IMR-90 (cell line): ENCODE measurements at regions not wholly inside any gene's neighbourhood (a gene's known extent, or its start where the extent isn't known, plus 50 kb on each side); places are given as distances from the start of the nearest gene placed in this dataset.

Experiments used
- ATAC-seq: fragments of 200-7000 bp; cut with Tn5 transposase; 2 replicates; pipeline ENCODE4 v1.9.1; 2020; ENCODE audit warnings: low read depth, mild to moderate bottlenecking, moderate library complexity
- BruUV-seq: library from RNA; stranded (reverse); fragments of 400-500 nt; replicated peaks from 2 replicates; lab custom pipeline; 2021; lab: Mats Ljungman, UMichigan
- CTCF ChIA-PET: fragments of 300-600 bp; formaldehyde crosslinking; extraction: SDS; loops from one replicate; lab custom pipeline; 2021; ENCODE audit warnings: antibody characterized with exemption; lab: Yijun Ruan, JAX
- POLR2A ChIA-PET: fragments of 300-600 bp; sonication (Branson Sonifier 250); formaldehyde crosslinking; loops from one replicate; lab custom pipeline; 2022; ENCODE audit warnings: antibody characterized with exemption; ENCODE audit not compliant: unreplicated experiment; lab: Charles Lee
- DNase-seq: peaks from one replicate; pipeline ENCODE4 v3.0.0; 2013
- H2AFZ ChIP-seq: replicated peaks from 2 replicates; pipeline ENCODE3; 2013; ENCODE audit warnings: low read length, mild to moderate bottlenecking; ENCODE audit not compliant: poor library complexity
- H2AK5ac ChIP-seq: 2 replicates; pipeline ENCODE4 v1.6.1; 2013; ENCODE audit warnings: low read depth, low read length, inconsistent platforms
- H2AK9ac ChIP-seq: replicated peaks from 2 replicates; pipeline ENCODE3; 2013; ENCODE audit warnings: mild to moderate bottlenecking, low read depth, low read length, moderate library complexity; ENCODE audit not compliant: poor library complexity
- H2BK120ac ChIP-seq: 2 replicates; pipeline ENCODE4 v1.6.1; 2013; ENCODE audit warnings: low read depth, low read length, inconsistent platforms
- H2BK15ac ChIP-seq: 3 replicates; pipeline ENCODE4 v1.6.1; 2013; ENCODE audit warnings: low read depth, low read length, inconsistent platforms
- H2BK20ac ChIP-seq: 2 replicates; pipeline ENCODE4 v1.6.1; 2013; ENCODE audit warnings: low read depth, mild to moderate bottlenecking, inconsistent platforms, low read length, moderate library complexity
- H2BK5ac ChIP-seq: 2 replicates; pipeline ENCODE4 v1.6.1; 2013; ENCODE audit warnings: mild to moderate bottlenecking, low read depth, low read length, inconsistent platforms; ENCODE audit not compliant: poor library complexity, severe bottlenecking
- H3K14ac ChIP-seq: replicated peaks from 2 replicates; pipeline ENCODE4 v1.6.1; 2013; ENCODE audit warnings: low read depth, low read length, inconsistent platforms
- H3K18ac ChIP-seq: 2 replicates; pipeline ENCODE4 v1.6.1; 2013; ENCODE audit warnings: low read depth, low read length, control low read depth
- H3K23ac ChIP-seq: 2 replicates; pipeline ENCODE4 v1.6.1; 2013; ENCODE audit warnings: low read depth, low read length, inconsistent platforms
- H3K27ac ChIP-seq: 2 replicates; pipeline ENCODE4 v1.5.1; 2013; ENCODE audit warnings: mild to moderate bottlenecking, control low read depth, low read length; ENCODE audit not compliant: insufficient read depth
- H3K27me3 ChIP-seq: 2 replicates; pipeline ENCODE4 v1.6.1; 2013; ENCODE audit warnings: low read length; ENCODE audit not compliant: control insufficient read depth, insufficient read depth
- H3K36me3 ChIP-seq: 2 replicates; pipeline ENCODE4 v1.6.1; 2013; ENCODE audit warnings: low read length, mixed read lengths; ENCODE audit not compliant: control insufficient read depth, insufficient read depth
- H3K4ac ChIP-seq: 2 replicates; pipeline ENCODE4 v1.6.1; 2013; ENCODE audit warnings: low read depth, low read length, inconsistent platforms
- H3K4me1 ChIP-seq: 2 replicates; pipeline ENCODE4 v1.6.1; 2013; ENCODE audit warnings: low read length, mixed read lengths; ENCODE audit not compliant: control insufficient read depth, insufficient read depth
- H3K4me2 ChIP-seq: 2 replicates; pipeline ENCODE4 v1.6.1; 2013; ENCODE audit warnings: low read depth, mild to moderate bottlenecking, control low read depth, low read length, moderate library complexity
- H3K4me3 ChIP-seq: 2 replicates; pipeline ENCODE4 v1.5.1; 2013; ENCODE audit warnings: low read depth, mild to moderate bottlenecking, control low read depth, low read length, moderate library complexity; ENCODE audit not compliant: insufficient read depth
- H3K56ac ChIP-seq: 2 replicates; pipeline ENCODE4 v1.6.1; 2013; ENCODE audit warnings: low read length, inconsistent platforms; ENCODE audit not compliant: insufficient read depth; ENCODE audit errors: extremely low read depth
- H3K79me1 ChIP-seq, 2 experiments: 2 replicates each; pipeline ENCODE4 v1.6.1; 2013; ENCODE audit warnings: low read length in 2 of 2, inconsistent platforms in 1 of 2, low read depth in 1 of 2
- H3K9ac ChIP-seq: 2 replicates; pipeline ENCODE4 v1.6.1; 2013; ENCODE audit warnings: low read depth, low read length, control low read depth
- H3K9me1 ChIP-seq: 2 replicates; pipeline ENCODE4 v1.6.1; 2013; ENCODE audit warnings: low read length, inconsistent platforms; ENCODE audit not compliant: insufficient read depth
- H3K9me3 ChIP-seq: 2 replicates; pipeline ENCODE4 v1.6.1; 2013; ENCODE audit warnings: low read length; ENCODE audit not compliant: control insufficient read depth, insufficient read depth
- H4K20me1 ChIP-seq: 2 replicates; pipeline ENCODE4 v1.6.1; 2013; ENCODE audit warnings: low read length, inconsistent platforms; ENCODE audit not compliant: insufficient read depth
- H4K5ac ChIP-seq: 2 replicates; pipeline ENCODE4 v1.6.1; 2013; ENCODE audit warnings: mild to moderate bottlenecking, low read depth, low read length, control low read depth
- H4K8ac ChIP-seq, 2 experiments: 2 replicates each; pipeline ENCODE4 v1.6.1; 2013; ENCODE audit warnings: low read depth in 2 of 2, low read length in 2 of 2, control low read depth in 1 of 2, inconsistent platforms in 1 of 2
- H4K91ac ChIP-seq: 2 replicates; pipeline ENCODE4 v1.6.1; 2013; ENCODE audit warnings: low read depth, low read length, inconsistent platforms; ENCODE audit not compliant: insufficient read depth
- CHD1 ChIP-seq: IDR thresholded peaks from 2 replicates; pipeline ENCODE4 v1.6.1; 2012; ENCODE audit warnings: low read depth, low read length, improper control_type of control experiment
- ELK1 ChIP-seq: fragments of 150-350 bp; IDR thresholded peaks from 2 replicates; pipeline ENCODE4 v1.6.1; 2016; ENCODE audit warnings: low read depth, mild to moderate bottlenecking, low read length, moderate library complexity, borderline replicate concordance
- NFE2L2 ChIP-seq: fragments of 150-350 bp; IDR thresholded peaks from 2 replicates; pipeline ENCODE4 v1.6.1; 2016; ENCODE audit warnings: low read depth, mild to moderate bottlenecking, low read length
- POLR2A ChIP-seq: IDR thresholded peaks from 2 replicates; pipeline ENCODE4 v1.6.1; 2012; ENCODE audit warnings: mild to moderate bottlenecking, low read depth, low read length
- whole genome bisulfite sequencing, 2 experiments: methylation state at CpG; one replicate each; pipeline versions ENCODE4 v1.1.5 to v1.1.7; 2013; ENCODE audit warnings: missing lambda C conversion rate in 2 of 2; ENCODE audit not compliant: insufficient read length in 1 of 2; ENCODE audit errors: extremely low coverage in 2 of 2; 5-methylcytosine and 5-hydroxymethylcytosine counted together
- dilution Hi-C: fragments of 300-500 bp; cut with HindIII; formaldehyde crosslinking; loops from one replicate; pipeline ENCODE4 v1.14.3; 2018; ENCODE audit warnings: low sequenced_read_pairs; ENCODE audit not compliant: unreplicated experiment
- in situ Hi-C: fragments of 300-500 bp; cut with MboI; formaldehyde crosslinking; loops from 3 replicates; pipeline ENCODE4 v1.14.3; 2019; ENCODE audit warnings: low sequenced_read_pairs, inconsistent platforms, mixed read lengths
- intact Hi-C: fragments of 100-400 bp; cut with micrococcal nuclease; formaldehyde crosslinking; loops from 2 replicates; pipeline ENCODE4 v1.10.0; 2022

GRCh38 chr10:33418301-33418700 is 83.8 kb upstream of the NRP1 start:
- no peak for TF ChIP-seq POLR2A
- no peak for TF ChIP-seq NFE2L2
- no peak for TF ChIP-seq CHD1
- TF ChIP-seq ELK1, result no peak
- in situ Hi-C loops, result no loop called here
- no peak overlapping the region for H2AFZ ChIP-seq

More at GRCh38 chr10:33418301-33418700, 83.8 kb upstream of the NRP1 start:
- no peak overlapping the region for H3K4ac ChIP-seq
- H2BK15ac ChIP-seq, result no peak overlapping the region
- no peaks in the 10 kb centered on the region for H3K9me3 ChIP-seq
- no peak overlapping the region for H2AK5ac ChIP-seq
- no peaks in the 10 kb centered on the region for H4K20me1 ChIP-seq
- H3K9me1 ChIP-seq, result peaks cover 8% of the 10 kb centered on the region
- POLR2A ChIA-PET, result no interaction called here
- no peak overlapping the region for H3K4me3 ChIP-seq
- H3K79me1 ChIP-seq, result no peaks in the 10 kb centered on the region
- no peak overlapping the region for H3K9ac ChIP-seq
- no peak overlapping the region for H4K91ac ChIP-seq
- H3K4me2 ChIP-seq, result no peak overlapping the region
- 82% methylated on average over 3 of the region's 4 CpGs; no CpG with 5 or more reads in 1 of the 2 experiments for WGBS, 2 experiments
- no peak overlapping the region for H3K18ac ChIP-seq
- H3K23ac ChIP-seq, result no peak overlapping the region
- no peak overlapping the region for H2BK120ac ChIP-seq
- BruUV-seq, result no TSS peak
- no peak overlapping the region for H3K56ac ChIP-seq
- H3K4me1 ChIP-seq, result peaks cover 6% of the 10 kb centered on the region; the same call in 1 of the 2 replicates
- no peak overlapping the region for H2BK20ac ChIP-seq
- H4K5ac ChIP-seq, result no peak overlapping the region
- DNase-seq (no peak), ATAC-seq (no peak)
- CTCF ChIA-PET, result no interaction called here
- dilution Hi-C loops (no loop called here), intact Hi-C loops (no loop called here)
- H2AK9ac ChIP-seq, result no peak overlapping the region
- no peak overlapping the region for H4K8ac ChIP-seq
- no peak overlapping the region for H3K14ac ChIP-seq
- no peaks in the 10 kb centered on the region for H3K36me3 ChIP-seq
- H3K27ac ChIP-seq, result no peak overlapping the region
- H3K27me3 ChIP-seq, result no peaks in the 10 kb centered on the region
- no peak overlapping the region for H2BK5ac ChIP-seq
